Activated CD4-positive, alpha-beta T cell treated with anti-CD3 and anti-CD28 coated beads, Interleukin-2, amount 10 ng/mL, durations not matched to agents 24 days and 14 days (primary cell): ENCODE measurements at regions not wholly inside any gene's neighbourhood (a gene's known extent, or its start where the extent isn't known, plus 50 kb on each side); places are given as distances from the start of the nearest gene placed in this dataset.

Experiments
- DNase-seq: peaks from one replicate; pipeline ENCODE4 v3.0.0; 2022
- H3K27ac Mint-ChIP-seq: one replicate; pipeline ENCODE4 v1.8.0; 2022; ENCODE audit warnings: mild to moderate bottlenecking, mixed read lengths
- H3K27me3 Mint-ChIP-seq: one replicate; pipeline ENCODE4 v1.8.0; 2022; ENCODE audit warnings: mixed read lengths
- H3K36me3 Mint-ChIP-seq: one replicate; pipeline ENCODE4 v1.8.0; 2022; ENCODE audit warnings: low read depth, mild to moderate bottlenecking, mixed read lengths
- H3K4me1 Mint-ChIP-seq: one replicate; pipeline ENCODE4 v1.8.0; 2021; ENCODE audit warnings: mixed read lengths
- H3K4me3 Mint-ChIP-seq: one replicate; pipeline ENCODE4 v1.8.0; 2022; ENCODE audit warnings: mild to moderate bottlenecking, moderate library complexity, mixed read lengths
- H3K9me3 Mint-ChIP-seq: one replicate; pipeline ENCODE4 v1.8.0; 2021; ENCODE audit warnings: mixed read lengths
- intact Hi-C: fragments of 100-400 bp; cut with micrococcal nuclease; formaldehyde crosslinking; loops from one replicate; pipeline ENCODE4 v1.15.1; 2023

GRCh38 chr3:69435274-69436265 is 49.7 kb upstream of the FRMD4B start:
- Mint-ChIP-seq H3K27me3 (peaks cover 3% of the 10 kb centered on the region), H3K4me3 (peak overlapping the region; percentile 1), H3K27ac (peak overlapping the region; percentile 79), H3K4me1 (peaks cover 47% of the 10 kb centered on the region), H3K36me3 (no peaks in the 10 kb centered on the region), H3K9me3 (no peaks in the 10 kb centered on the region)
- intact Hi-C loops = loop anchor here (1.0 to 10.0 kb wide), 10 partner anchors 8 to 353 kb away; partner anchors contain the start of gene FRMD4B
- DNase-seq = no peak
